ENCODE measurements at regions not wholly inside any gene's neighbourhood (a gene's known extent, or its start where the extent isn't known, plus 50 kb on each side); places are given as distances from the start of the nearest gene placed in this dataset.

GRCh38 chr1:70719154-70719553, 308.1 kb downstream of the CTH start:
- no peak overlapping the region for H4K91ac ChIP-seq (ENCODE audit: low read depth, low read length, poor library complexity)

DNA sequence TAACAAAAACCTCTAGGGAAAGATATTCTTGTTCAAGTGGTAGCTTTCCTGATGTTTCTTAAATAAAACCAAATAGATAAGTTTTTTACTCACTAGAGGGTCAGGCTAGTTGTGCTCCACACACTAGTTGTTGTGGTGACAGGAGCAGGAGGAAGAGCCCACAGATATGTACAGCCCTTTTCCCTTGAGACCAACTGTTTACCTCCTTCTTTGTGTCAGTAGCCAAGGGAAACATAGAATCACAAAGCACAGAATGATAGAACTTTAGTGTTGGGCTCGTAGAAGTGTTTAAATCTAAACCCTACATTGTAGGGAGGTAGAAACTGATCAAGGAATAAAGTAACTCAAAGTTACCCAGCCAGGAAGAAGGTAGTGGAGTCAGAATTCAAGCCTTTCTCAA, 309.0 kb downstream of the CTH start:
- H3K9ac ChIP-seq (ENCODE audit: low read depth, low read length, poor library complexity): no peak overlapping the region
- H3K27ac ChIP-seq (replicated peaks; ENCODE audit: low read length): no peak overlapping the region
- H3K23ac ChIP-seq (ENCODE audit: low read depth, low read length, poor library complexity): no peak overlapping the region
- H2BK120ac ChIP-seq (ENCODE audit: low read depth, low read length): no peak overlapping the region
- H3K27me3 ChIP-seq (ENCODE audit: control insufficient read depth in 3 of 3, insufficient read depth in 3 of 3, low read depth in 1 of 3, low read length in 3 of 3): no peaks in the 10 kb centered on the region
- no peak overlapping the region for H4K8ac ChIP-seq (ENCODE audit: low read depth, low read length)
- H3K4me1 ChIP-seq (ENCODE audit: control insufficient read depth in 2 of 2, insufficient read depth in 1 of 2, low read depth in 1 of 2, low read length in 2 of 2): no peaks in the 10 kb centered on the region
- no CpG with 5 or more reads among the region's 1 CpG for WGBS, 2 donors (ENCODE audit: extremely low coverage in 2 of 2, insufficient read length in 2 of 2, insufficient replicate concordance in 1 of 2)
- H2AK5ac ChIP-seq (ENCODE audit: low read depth, low read length): no peak overlapping the region
- H3K4ac ChIP-seq (ENCODE audit: low read length): no peak overlapping the region
- no peak overlapping the region for H3K14ac ChIP-seq (ENCODE audit: low read length)
- no peaks in the 10 kb centered on the region for H3K36me3 ChIP-seq (replicated peaks in 1 of 2; ENCODE audit: control insufficient read depth in 2 of 2, insufficient read depth in 2 of 2, low read length in 2 of 2)
- H3K4me2 ChIP-seq (ENCODE audit: insufficient read depth, low read length, poor library complexity, severe bottlenecking): no peak overlapping the region
- H3K79me1 ChIP-seq (ENCODE audit: low read depth, low read length): no peaks in the 10 kb centered on the region
- no peak overlapping the region for H3K18ac ChIP-seq (ENCODE audit: low read length)
- H2AFZ ChIP-seq (ENCODE audit: low read length): no peak overlapping the region
- DNase-seq (ENCODE audit: low spot score): no peak
- H3K9me3 ChIP-seq (replicated peaks in 1 of 2; ENCODE audit: control insufficient read depth in 2 of 2, insufficient read depth in 1 of 2, low read depth in 1 of 2, low read length in 2 of 2): no peaks in the 10 kb centered on the region
- H2BK5ac ChIP-seq (ENCODE audit: low read length): no peak overlapping the region
- H4K91ac ChIP-seq (ENCODE audit: low read depth, low read length, poor library complexity): no peak overlapping the region
- H3K4me3 ChIP-seq (ENCODE audit: low read length in 2 of 2): no peak overlapping the region
- H2BK15ac ChIP-seq (ENCODE audit: low read length): no peak overlapping the region
- H2BK12ac ChIP-seq (ENCODE audit: low read length): no peak overlapping the region

More at GRCh38 chr1:70719154-70719553, 308.1 kb downstream of the CTH start:
- WGBS, 2 donors (ENCODE audit: extremely low coverage in 2 of 2, insufficient read length in 2 of 2, insufficient replicate concordance in 1 of 2): no CpG with 5 or more reads among the region's 2 CpGs
- H3K4me2 ChIP-seq (ENCODE audit: insufficient read depth, low read length, poor library complexity, severe bottlenecking): no peak overlapping the region
- DNase-seq (ENCODE audit: low spot score): no peak
- H3K27ac ChIP-seq (replicated peaks; ENCODE audit: low read length): no peak overlapping the region
- no peak overlapping the region for H2BK120ac ChIP-seq (ENCODE audit: low read depth, low read length)
- H3K18ac ChIP-seq (ENCODE audit: low read length): no peak overlapping the region
- no peaks in the 10 kb centered on the region for H3K27me3 ChIP-seq (ENCODE audit: control insufficient read depth in 3 of 3, insufficient read depth in 3 of 3, low read depth in 1 of 3, low read length in 3 of 3)
- H2AFZ ChIP-seq (ENCODE audit: low read length): no peak overlapping the region
- no peak overlapping the region for H2BK12ac ChIP-seq (ENCODE audit: low read length)
- H3K79me1 ChIP-seq (ENCODE audit: low read depth, low read length): no peaks in the 10 kb centered on the region
- no peak overlapping the region for H3K4me3 ChIP-seq (ENCODE audit: low read length in 2 of 2)
- no peak overlapping the region for H3K14ac ChIP-seq (ENCODE audit: low read length)
- H3K36me3 ChIP-seq (replicated peaks in 1 of 2; ENCODE audit: control insufficient read depth in 2 of 2, insufficient read depth in 2 of 2, low read length in 2 of 2): no peaks in the 10 kb centered on the region
- H3K4me1 ChIP-seq (ENCODE audit: control insufficient read depth in 2 of 2, insufficient read depth in 1 of 2, low read depth in 1 of 2, low read length in 2 of 2): no peaks in the 10 kb centered on the region
- no peaks in the 10 kb centered on the region for H3K9me3 ChIP-seq (replicated peaks in 1 of 2; ENCODE audit: control insufficient read depth in 2 of 2, insufficient read depth in 1 of 2, low read depth in 1 of 2, low read length in 2 of 2)
- no peak overlapping the region for H4K8ac ChIP-seq (ENCODE audit: low read depth, low read length)
- H3K4ac ChIP-seq (ENCODE audit: low read length): no peak overlapping the region
- H2BK5ac ChIP-seq (ENCODE audit: low read length): no peak overlapping the region
- no peak overlapping the region for H3K9ac ChIP-seq (ENCODE audit: low read depth, low read length, poor library complexity)
- no peak overlapping the region for H2AK5ac ChIP-seq (ENCODE audit: low read depth, low read length)
- H2BK15ac ChIP-seq (ENCODE audit: low read length): no peak overlapping the region
- no peak overlapping the region for H3K23ac ChIP-seq (ENCODE audit: low read depth, low read length, poor library complexity)

DNA sequence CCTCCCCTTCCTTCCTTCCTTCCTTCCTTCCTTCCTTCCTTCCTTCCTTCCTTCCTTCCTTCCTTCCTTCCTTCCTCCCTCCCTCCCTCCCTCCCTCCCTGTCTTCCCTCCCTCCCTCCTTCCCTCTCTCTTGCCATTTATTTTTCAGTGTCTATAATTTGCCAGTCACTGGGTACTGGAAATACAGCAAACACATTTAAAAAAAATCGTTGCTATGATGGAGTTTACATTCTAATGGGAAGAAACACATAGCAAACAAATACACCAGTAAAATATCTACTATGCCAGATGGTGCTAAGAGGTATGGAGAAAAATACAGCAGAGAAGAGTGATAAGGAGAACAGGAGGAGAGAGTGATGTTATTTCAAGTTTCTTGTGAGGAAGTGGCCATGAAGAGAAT, 309.5 kb downstream of the CTH start:
- Histone ChIP-seq H3K4me2 (ENCODE audit: insufficient read depth, low read length, poor library complexity, severe bottlenecking) (no peak overlapping the region), H3K9ac (ENCODE audit: low read depth, low read length, poor library complexity) (no peak overlapping the region), H2BK120ac (ENCODE audit: low read depth, low read length) (no peak overlapping the region), H2BK5ac (ENCODE audit: low read length) (no peak overlapping the region), H3K27me3 (ENCODE audit: control insufficient read depth in 3 of 3, insufficient read depth in 3 of 3, low read depth in 1 of 3, low read length in 3 of 3) (no peaks in the 10 kb centered on the region), H3K36me3 (replicated peaks in 1 of 2; ENCODE audit: control insufficient read depth in 2 of 2, insufficient read depth in 2 of 2, low read length in 2 of 2) (no peaks in the 10 kb centered on the region), H2BK12ac (ENCODE audit: low read length) (no peak overlapping the region), H3K23ac (ENCODE audit: low read depth, low read length, poor library complexity) (no peak overlapping the region), H3K4me3 (ENCODE audit: low read length in 2 of 2) (no peak overlapping the region), H3K9me3 (replicated peaks in 1 of 2; ENCODE audit: control insufficient read depth in 2 of 2, insufficient read depth in 1 of 2, low read depth in 1 of 2, low read length in 2 of 2) (no peaks in the 10 kb centered on the region), H3K18ac (ENCODE audit: low read length) (no peak overlapping the region), H2BK15ac (ENCODE audit: low read length) (no peak overlapping the region), H3K4me1 (ENCODE audit: control insufficient read depth in 2 of 2, insufficient read depth in 1 of 2, low read depth in 1 of 2, low read length in 2 of 2) (no peaks in the 10 kb centered on the region), H2AK5ac (ENCODE audit: low read depth, low read length) (no peak overlapping the region), H2AFZ (ENCODE audit: low read length) (no peak overlapping the region), H3K79me1 (ENCODE audit: low read depth, low read length) (no peaks in the 10 kb centered on the region), H4K91ac (ENCODE audit: low read depth, low read length, poor library complexity) (no peak overlapping the region), H3K27ac (replicated peaks; ENCODE audit: low read length) (no peak overlapping the region), H3K4ac (ENCODE audit: low read length) (no peak overlapping the region), H4K8ac (ENCODE audit: low read depth, low read length) (no peak overlapping the region), H3K14ac (ENCODE audit: low read length) (no peak overlapping the region)
- no CpG with 5 or more reads among the region's 1 CpG for whole genome bisulfite sequencing, 2 donors (ENCODE audit: extremely low coverage in 2 of 2, insufficient read length in 2 of 2, insufficient replicate concordance in 1 of 2)
- no peak for DNase-seq (ENCODE audit: low spot score)

DNA sequence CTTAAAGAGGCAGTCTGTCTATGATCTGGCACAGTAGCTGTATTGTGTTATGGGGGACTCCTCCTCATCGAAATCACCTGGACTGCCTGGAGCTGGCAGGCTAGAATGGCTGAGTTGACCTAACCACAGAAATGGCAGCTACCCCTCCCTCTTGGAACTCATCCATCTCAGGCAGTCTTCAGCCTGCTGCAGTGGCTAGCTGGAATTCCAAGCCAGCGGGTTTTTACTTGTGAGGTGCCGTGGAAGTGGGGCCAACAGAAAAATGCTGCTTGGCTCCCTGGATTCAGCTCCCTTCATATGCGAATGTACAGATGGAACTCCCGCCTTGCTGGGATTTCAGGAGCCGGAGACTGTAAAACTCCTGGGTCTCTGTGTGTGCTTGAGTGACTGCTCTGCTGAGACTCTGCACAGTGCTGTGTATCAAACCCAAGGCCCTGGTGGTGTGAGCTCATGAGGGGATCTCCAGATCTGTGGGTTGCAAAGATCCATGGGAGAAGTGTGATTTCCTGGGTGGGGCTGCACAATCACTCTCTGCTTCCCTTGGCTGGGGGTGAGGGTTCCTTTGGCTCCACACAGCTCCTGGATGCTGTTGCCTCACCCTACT, 316.9 kb downstream of the CTH start:
- whole genome bisulfite sequencing, 2 donors (ENCODE audit: extremely low coverage in 2 of 2, insufficient read length in 2 of 2, insufficient replicate concordance in 1 of 2): no CpG with 5 or more reads among the region's 6 CpGs
- H4K8ac ChIP-seq (ENCODE audit: low read depth, low read length): no peak overlapping the region
- H3K79me1 ChIP-seq (ENCODE audit: low read depth, low read length): no peaks in the 10 kb centered on the region
- no peaks in the 10 kb centered on the region for H3K9me3 ChIP-seq (replicated peaks in 1 of 2; ENCODE audit: control insufficient read depth in 2 of 2, insufficient read depth in 1 of 2, low read depth in 1 of 2, low read length in 2 of 2)
- H3K4me3 ChIP-seq (ENCODE audit: low read length in 2 of 2): no peak overlapping the region
- no peaks in the 10 kb centered on the region for H3K4me1 ChIP-seq (ENCODE audit: control insufficient read depth in 2 of 2, insufficient read depth in 1 of 2, low read depth in 1 of 2, low read length in 2 of 2)
- no peaks in the 10 kb centered on the region for H3K36me3 ChIP-seq (replicated peaks in 1 of 2; ENCODE audit: control insufficient read depth in 2 of 2, insufficient read depth in 2 of 2, low read length in 2 of 2)
- H3K18ac ChIP-seq (ENCODE audit: low read length): no peak overlapping the region
- H3K27me3 ChIP-seq (ENCODE audit: control insufficient read depth in 3 of 3, insufficient read depth in 3 of 3, low read depth in 1 of 3, low read length in 3 of 3): no peaks in the 10 kb centered on the region
- H2BK12ac ChIP-seq (ENCODE audit: low read length): no peak overlapping the region
- no peak overlapping the region for H3K9ac ChIP-seq (ENCODE audit: low read depth, low read length, poor library complexity)
- H3K4ac ChIP-seq (ENCODE audit: low read length): no peak overlapping the region
- H2BK5ac ChIP-seq (ENCODE audit: low read length): no peak overlapping the region
- no peak overlapping the region for H3K27ac ChIP-seq (replicated peaks; ENCODE audit: low read length)
- DNase-seq (ENCODE audit: low spot score): no peak
- no peak overlapping the region for H3K23ac ChIP-seq (ENCODE audit: low read depth, low read length, poor library complexity)
- no peak overlapping the region for H3K4me2 ChIP-seq (ENCODE audit: insufficient read depth, low read length, poor library complexity, severe bottlenecking)
- no peak overlapping the region for H2AK5ac ChIP-seq (ENCODE audit: low read depth, low read length)
- H2AFZ ChIP-seq (ENCODE audit: low read length): no peak overlapping the region
- H2BK15ac ChIP-seq (ENCODE audit: low read length): no peak overlapping the region
- no peak overlapping the region for H3K14ac ChIP-seq (ENCODE audit: low read length)
- H4K91ac ChIP-seq (ENCODE audit: low read depth, low read length, poor library complexity): no peak overlapping the region
- H2BK120ac ChIP-seq (ENCODE audit: low read depth, low read length): no peak overlapping the region
